SK-N-SH (cell line): ENCODE measurements at regions not wholly inside any gene's neighbourhood (a gene's known extent, or its start where the extent isn't known, plus 50 kb on each side); places are given as distances from the start of the nearest gene placed in this dataset.

Source experiments
- CTCF ChIA-PET: fragments of 300-600, 350-600 bp; formaldehyde crosslinking; extraction: SDS; loops from one replicate; lab custom pipeline; 2021; lab: Yijun Ruan, JAX
- POLR2A ChIA-PET: fragments of 350-600 bp; sonication (Branson Sonifier 250); formaldehyde crosslinking; extraction: SDS; loops from one replicate; lab custom pipeline; 2020; ENCODE audit warnings: antibody characterized with exemption, inconsistent platforms; lab: Yijun Ruan, JAX
- DNase-seq: peaks from one replicate; pipeline ENCODE4 v3.0.0; 2012
- H2AFZ ChIP-seq: fragments of 200-600 bp; sonication (generic); 2 replicates; pipeline ENCODE4 v1.8.1; 2016; ENCODE audit warnings: antibody characterized with exemption, mild to moderate bottlenecking, low read depth
- H3F3A ChIP-seq: fragments of 200-600 bp; sonication (generic); replicated peaks from 2 replicates; pipeline ENCODE3; 2016; ENCODE audit warnings: antibody characterized with exemption, mild to moderate bottlenecking; ENCODE audit not compliant: insufficient read depth
- H3K27ac ChIP-seq, 2 experiments: fragments of 200-500 bp in 1 of 2; fragments of 200-600 bp in 1 of 2; sonication (Bioruptor generic) in 1 of 2; sonication (generic), shearing (Covaris generic) in 1 of 2; 2 replicates each; pipeline versions ENCODE4 v1.5.1 to v1.6.1; 2014 to 2016; ENCODE audit warnings: low read depth in 2 of 2, inconsistent platforms in 1 of 2, low read length in 1 of 2, mild to moderate bottlenecking in 1 of 2, mixed read lengths in 1 of 2
- H3K27me3 ChIP-seq: fragments of 200-600 bp; sonication (generic), shearing (Covaris generic); 2 replicates; pipeline ENCODE4 v1.6.1; 2016; ENCODE audit warnings: mixed run types; ENCODE audit not compliant: insufficient read depth
- H3K36me3 ChIP-seq, 2 experiments: fragments of 200-500 bp in 1 of 2; fragments of 200-600 bp in 1 of 2; sonication (Bioruptor generic) in 1 of 2; sonication (generic) in 1 of 2; replicated peaks in 1 of 2; 2 replicates each; pipeline versions ENCODE3 to v1.5.1; 2014 to 2016; ENCODE audit warnings: low read length in 1 of 2, mild to moderate bottlenecking in 1 of 2; ENCODE audit not compliant: insufficient read depth in 2 of 2, control insufficient read depth in 1 of 2
- H3K4me1 ChIP-seq, 2 experiments: fragments of 200-500 bp in 1 of 2; fragments of 200-600 bp in 1 of 2; sonication (Bioruptor generic) in 1 of 2; sonication (generic), shearing (Covaris generic) in 1 of 2; 2 replicates each; pipeline versions ENCODE4 v1.5.1 to v1.6.1; 2014 to 2016; ENCODE audit warnings: low read depth in 1 of 2, low read length in 1 of 2, mixed run types in 1 of 2; ENCODE audit not compliant: insufficient read depth in 2 of 2, control insufficient read depth in 1 of 2
- H3K4me2 ChIP-seq: fragments of 200-600 bp; sonication (generic), shearing (Covaris generic); 2 replicates; pipeline ENCODE4 v1.6.1; 2017; ENCODE audit warnings: mixed run types
- H3K4me3 ChIP-seq, 2 experiments: fragments of 200-500 bp in 1 of 2; fragments of 200-600 bp in 1 of 2; sonication (Bioruptor generic) in 1 of 2; sonication (generic), shearing (Covaris generic) in 1 of 2; 2 replicates each; pipeline versions ENCODE4 v1.5.1 to v1.8.1; 2014 to 2016; ENCODE audit warnings: low read depth in 2 of 2, inconsistent platforms in 1 of 2, low read length in 1 of 2, mild to moderate bottlenecking in 1 of 2, mixed read lengths in 1 of 2, moderate library complexity in 1 of 2
- H3K79me2 ChIP-seq: fragments of 200-600 bp; sonication (generic); 2 replicates; pipeline ENCODE4 v1.8.1; 2017; ENCODE audit warnings: mild to moderate bottlenecking; ENCODE audit not compliant: insufficient read depth
- H3K9ac ChIP-seq: fragments of 200-600 bp; sonication (generic); 2 replicates; pipeline ENCODE4 v1.6.1; 2017; ENCODE audit warnings: mixed run types
- H3K9me2 ChIP-seq: fragments of 200-600 bp; sonication (generic); 2 replicates; pipeline ENCODE4 v1.6.1; 2017; ENCODE audit warnings: mixed run types
- H3K9me3 ChIP-seq: fragments of 200-600 bp; sonication (generic); 2 replicates; pipeline ENCODE4 v1.6.1; 2017; ENCODE audit warnings: mixed run types, mild to moderate bottlenecking, moderate library complexity
- H4K20me1 ChIP-seq: fragments of 200-600 bp; sonication (generic); 2 replicates; pipeline ENCODE4 v1.6.1; 2017; ENCODE audit warnings: mild to moderate bottlenecking, mixed run types; ENCODE audit not compliant: insufficient read depth
- CHD2 ChIP-seq: fragments of 150-350 bp; IDR thresholded peaks from 2 replicates; pipeline ENCODE4 v1.6.1; 2018; ENCODE audit warnings: low read length; ENCODE audit not compliant: partially characterized antibody
- ELF1 ChIP-seq: IDR thresholded peaks from 2 replicates; pipeline ENCODE4 v1.4.0; 2012
- FOSL2 ChIP-seq: IDR thresholded peaks from 2 replicates; pipeline ENCODE4 v1.4.0; 2012; ENCODE audit warnings: low read depth, mild to moderate bottlenecking, moderate library complexity, borderline replicate concordance
- GABPA ChIP-seq: IDR thresholded peaks from 2 replicates; pipeline ENCODE4 v1.4.0; 2012; ENCODE audit warnings: low read depth, mild to moderate bottlenecking
- IRF3 ChIP-seq: fragments of 150-350 bp; IDR thresholded peaks from 2 replicates; pipeline ENCODE4 v1.6.1; 2016; ENCODE audit warnings: mild to moderate bottlenecking, low read depth, low read length
- PBX3 ChIP-seq: IDR thresholded peaks from 2 replicates; pipeline ENCODE4; 2012
- RCOR1 ChIP-seq: fragments of 150-350 bp; IDR thresholded peaks from 2 replicates; pipeline ENCODE4 v1.6.1; 2017; ENCODE audit warnings: antibody characterized with exemption, low read length
- SIN3A ChIP-seq: IDR thresholded peaks from 2 replicates; pipeline ENCODE4 v1.6.1; 2012; ENCODE audit warnings: low read depth, mild to moderate bottlenecking, low read length, moderate library complexity, borderline replicate concordance
- SMC3 ChIP-seq: IDR thresholded peaks from 2 replicates; pipeline ENCODE4 v1.6.1; 2012; ENCODE audit warnings: low read depth, low read length, improper control_type of control experiment
- TAF1 ChIP-seq: IDR thresholded peaks from 2 replicates; pipeline ENCODE4 v1.6.1; 2012; ENCODE audit warnings: low read depth, mild to moderate bottlenecking, low read length, moderate library complexity, borderline replicate concordance
- TCF12 ChIP-seq: IDR thresholded peaks from 2 replicates; pipeline ENCODE4 v1.4.0; 2012
- ZBTB33 ChIP-seq: IDR thresholded peaks from 2 replicates; pipeline ENCODE4 v1.4.0; 2012; ENCODE audit warnings: low read depth, borderline replicate concordance
- WGBS: methylation state at CpG from one replicate; pipeline ENCODE4 v1.1.6; 2017; ENCODE audit warnings: low lambda C conversion rate; 5-methylcytosine and 5-hydroxymethylcytosine counted together
- TF ChIP-seq, protein P1 (sequence below): fragments of 200-600 bp; sonication (generic); IDR thresholded peaks from 2 replicates; pipeline ENCODE4 v1.6.1; 2017; ENCODE audit warnings: antibody characterized with exemption, mild to moderate bottlenecking, moderate library complexity
- TF ChIP-seq, protein P2 (sequence below): IDR thresholded peaks from 2 replicates; pipeline ENCODE4 v1.6.1; 2012; ENCODE audit warnings: mild to moderate bottlenecking, low read depth, low read length, moderate library complexity

- H3K79me2 ChIP-seq = no peaks in the 10 kb centered on the region
- ChIA-PET POLR2A (no interaction called here), CTCF (no interaction called here)
- H2AFZ ChIP-seq = no peak overlapping the region
- H3K4me1 ChIP-seq = peaks cover 0 to 33% of the 10 kb centered on the region in 2 experiments; a peak in 3 of 4 replicates
- H3K36me3 ChIP-seq = no peaks in the 10 kb centered on the region
- H3K27me3 ChIP-seq = no peaks in the 10 kb centered on the region
- H3K27ac ChIP-seq = no peak overlapping the region
- H4K20me1 ChIP-seq = no peaks in the 10 kb centered on the region
- no peak overlapping the region for H3K4me3 ChIP-seq
- H3K9me3 ChIP-seq = no peaks in the 10 kb centered on the region
- no peak overlapping the region for H3K9ac ChIP-seq
- no peak overlapping the region for H3K4me2 ChIP-seq
- H3F3A ChIP-seq = peaks cover 32% of the 10 kb centered on the region
- TF ChIP-seq PBX3 (no peak), GABPA (no peak), TCF12 (no peak), ZBTB33 (no peak), SIN3A (no peak), RCOR1 (no peak)
- no peaks in the 10 kb centered on the region for H3K9me2 ChIP-seq
- 90% methylated on average over 3 of the region's 4 CpGs for WGBS
- no peak for DNase-seq
Measured at GRCh38 chr14:50036637-50037036, 79.7 kb downstream of the VCPKMT start.

- Histone ChIP-seq H3K4me1 (peaks cover 0 to 28% of the 10 kb centered on the region in 2 experiments; a peak in 3 of 4 replicates), H4K20me1 (no peaks in the 10 kb centered on the region), H3K4me3 (no peak overlapping the region), H3K27ac (peak overlapping the region in 1 of 2 experiments; percentile 92; a peak in 1 of 4 replicates), H3K4me2 (no peak overlapping the region), H3F3A (peaks cover 32% of the 10 kb centered on the region), H3K9me2 (no peaks in the 10 kb centered on the region), H3K79me2 (no peaks in the 10 kb centered on the region), H3K36me3 (no peaks in the 10 kb centered on the region), H3K9me3 (no peaks in the 10 kb centered on the region), H2AFZ (no peak overlapping the region), H3K27me3 (no peaks in the 10 kb centered on the region), H3K9ac (no peak overlapping the region)
- WGBS = 92% methylated on average over 2 of the region's 2 CpGs
- TF ChIP-seq TAF1 = no peak
- no peak for TF ChIP-seq SIN3A
- TF ChIP-seq, protein P1, sequence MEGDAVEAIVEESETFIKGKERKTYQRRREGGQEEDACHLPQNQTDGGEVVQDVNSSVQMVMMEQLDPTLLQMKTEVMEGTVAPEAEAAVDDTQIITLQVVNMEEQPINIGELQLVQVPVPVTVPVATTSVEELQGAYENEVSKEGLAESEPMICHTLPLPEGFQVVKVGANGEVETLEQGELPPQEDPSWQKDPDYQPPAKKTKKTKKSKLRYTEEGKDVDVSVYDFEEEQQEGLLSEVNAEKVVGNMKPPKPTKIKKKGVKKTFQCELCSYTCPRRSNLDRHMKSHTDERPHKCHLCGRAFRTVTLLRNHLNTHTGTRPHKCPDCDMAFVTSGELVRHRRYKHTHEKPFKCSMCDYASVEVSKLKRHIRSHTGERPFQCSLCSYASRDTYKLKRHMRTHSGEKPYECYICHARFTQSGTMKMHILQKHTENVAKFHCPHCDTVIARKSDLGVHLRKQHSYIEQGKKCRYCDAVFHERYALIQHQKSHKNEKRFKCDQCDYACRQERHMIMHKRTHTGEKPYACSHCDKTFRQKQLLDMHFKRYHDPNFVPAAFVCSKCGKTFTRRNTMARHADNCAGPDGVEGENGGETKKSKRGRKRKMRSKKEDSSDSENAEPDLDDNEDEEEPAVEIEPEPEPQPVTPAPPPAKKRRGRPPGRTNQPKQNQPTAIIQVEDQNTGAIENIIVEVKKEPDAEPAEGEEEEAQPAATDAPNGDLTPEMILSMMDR = no peak
- no peak for TF ChIP-seq ELF1
- no peak for TF ChIP-seq TCF12
- TF ChIP-seq SMC3 = no peak
- no peak for TF ChIP-seq IRF3
- TF ChIP-seq FOSL2 = no peak
- TF ChIP-seq CHD2 = no peak
- TF ChIP-seq, protein P2, sequence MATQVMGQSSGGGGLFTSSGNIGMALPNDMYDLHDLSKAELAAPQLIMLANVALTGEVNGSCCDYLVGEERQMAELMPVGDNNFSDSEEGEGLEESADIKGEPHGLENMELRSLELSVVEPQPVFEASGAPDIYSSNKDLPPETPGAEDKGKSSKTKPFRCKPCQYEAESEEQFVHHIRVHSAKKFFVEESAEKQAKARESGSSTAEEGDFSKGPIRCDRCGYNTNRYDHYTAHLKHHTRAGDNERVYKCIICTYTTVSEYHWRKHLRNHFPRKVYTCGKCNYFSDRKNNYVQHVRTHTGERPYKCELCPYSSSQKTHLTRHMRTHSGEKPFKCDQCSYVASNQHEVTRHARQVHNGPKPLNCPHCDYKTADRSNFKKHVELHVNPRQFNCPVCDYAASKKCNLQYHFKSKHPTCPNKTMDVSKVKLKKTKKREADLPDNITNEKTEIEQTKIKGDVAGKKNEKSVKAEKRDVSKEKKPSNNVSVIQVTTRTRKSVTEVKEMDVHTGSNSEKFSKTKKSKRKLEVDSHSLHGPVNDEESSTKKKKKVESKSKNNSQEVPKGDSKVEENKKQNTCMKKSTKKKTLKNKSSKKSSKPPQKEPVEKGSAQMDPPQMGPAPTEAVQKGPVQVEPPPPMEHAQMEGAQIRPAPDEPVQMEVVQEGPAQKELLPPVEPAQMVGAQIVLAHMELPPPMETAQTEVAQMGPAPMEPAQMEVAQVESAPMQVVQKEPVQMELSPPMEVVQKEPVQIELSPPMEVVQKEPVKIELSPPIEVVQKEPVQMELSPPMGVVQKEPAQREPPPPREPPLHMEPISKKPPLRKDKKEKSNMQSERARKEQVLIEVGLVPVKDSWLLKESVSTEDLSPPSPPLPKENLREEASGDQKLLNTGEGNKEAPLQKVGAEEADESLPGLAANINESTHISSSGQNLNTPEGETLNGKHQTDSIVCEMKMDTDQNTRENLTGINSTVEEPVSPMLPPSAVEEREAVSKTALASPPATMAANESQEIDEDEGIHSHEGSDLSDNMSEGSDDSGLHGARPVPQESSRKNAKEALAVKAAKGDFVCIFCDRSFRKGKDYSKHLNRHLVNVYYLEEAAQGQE = no peak
- DNase-seq = no peak
- POLR2A ChIA-PET = interaction anchor here (0.7 kb wide), 1 partner anchor 145 kb away, joined by 8 read pairs; no protein-coding TSS in a partner anchor
- CTCF ChIA-PET = interaction anchor here (0.6 to 1.0 kb wide), 3 partner anchors 23 to 175 kb away, joined by 3 read pairs; no protein-coding TSS in a partner anchor
Measured at GRCh38 chr14:50037240-50037639, 79.1 kb downstream of the VCPKMT start.
